Amniotic epithelial cell (primary cell): ENCODE measurements at regions not wholly inside any gene's neighbourhood (a gene's known extent, or its start where the extent isn't known, plus 50 kb on each side); places are given as distances from the start of the nearest gene placed in this dataset.

Experiments
- DNase-seq: peaks from one replicate; pipeline ENCODE4 v3.0.0-alpha.2; 2010; ENCODE audit warnings: low read depth

DNA sequence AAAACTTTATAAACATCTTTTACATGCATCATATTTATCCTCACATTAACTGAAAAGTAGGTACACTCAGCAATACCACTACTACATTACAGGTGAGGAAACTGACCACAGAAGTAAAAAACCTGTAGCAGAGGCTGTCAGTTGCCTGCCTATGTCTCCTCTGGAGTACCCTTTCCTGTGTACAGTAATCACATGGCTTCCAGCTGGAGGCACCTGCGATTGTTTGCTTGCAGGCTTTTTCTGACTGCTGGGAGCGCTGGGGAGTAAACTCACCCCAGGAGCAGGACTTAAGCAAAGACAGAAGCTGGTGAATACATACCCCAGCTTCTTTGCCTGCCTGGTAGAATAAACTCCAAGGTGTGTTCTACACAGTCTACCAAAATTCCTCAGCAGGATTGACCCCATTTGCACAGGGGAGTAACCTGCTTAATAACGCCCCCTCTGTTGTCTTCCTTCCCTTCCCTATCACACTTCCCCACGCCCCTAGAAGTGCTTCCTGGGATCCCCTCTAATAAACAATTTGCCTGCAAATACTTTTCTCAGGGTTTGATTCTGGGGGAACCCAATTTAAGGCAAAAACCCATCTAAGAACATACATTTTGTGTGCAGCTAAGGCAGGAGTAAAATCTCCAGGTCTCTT is 138.9 kb downstream of the PTH2R start:
- DNase-seq = no peak

DNA sequence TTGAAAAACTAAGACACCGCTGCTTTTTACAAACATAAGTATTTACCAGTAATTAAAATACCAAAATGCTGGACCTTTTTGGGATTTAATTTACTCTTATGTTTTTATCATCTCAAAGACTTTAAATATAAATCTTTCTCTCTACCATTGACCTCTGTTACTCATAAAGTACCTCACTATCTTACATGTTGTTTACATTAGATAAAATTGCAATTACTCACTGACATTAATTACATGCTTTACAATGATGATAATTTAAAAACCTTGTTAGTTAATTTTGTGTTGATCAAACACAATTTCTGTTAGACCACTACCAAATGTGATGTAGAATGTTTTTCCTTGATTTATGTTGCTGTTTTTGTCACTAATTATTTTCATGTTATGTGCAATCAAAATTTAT is 139.5 kb downstream of the PTH2R start:
- DNase-seq = no peak

GRCh38 chr2:208546860-208547650 is 140.5 kb downstream of the PTH2R start:
- DNase-seq = no peak

DNA sequence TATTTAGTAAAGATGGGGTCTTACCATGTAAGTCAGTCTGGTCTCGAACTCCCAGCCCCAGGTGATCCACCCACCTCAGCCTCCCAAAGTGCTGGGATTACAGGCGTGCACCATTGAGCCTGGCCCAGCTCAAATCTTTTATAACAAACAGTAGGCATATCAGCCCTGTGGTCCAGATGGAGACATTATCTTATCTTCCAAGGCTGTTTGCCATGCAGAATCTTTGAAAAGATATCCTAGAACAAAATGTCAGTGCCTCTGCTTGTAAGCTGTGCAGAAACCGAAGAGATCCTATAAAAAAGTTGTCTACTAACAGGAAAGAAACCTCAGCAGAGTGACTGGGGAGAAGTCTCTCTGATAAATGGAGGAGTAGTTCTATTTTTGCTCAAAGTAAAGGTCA is 142.1 kb downstream of the PTH2R start:
- no peak for DNase-seq

- DNase-seq = no peak
These were observed 143.1 kb downstream of the PTH2R start for GRCh38 chr2:208549546-208550158.

DNA sequence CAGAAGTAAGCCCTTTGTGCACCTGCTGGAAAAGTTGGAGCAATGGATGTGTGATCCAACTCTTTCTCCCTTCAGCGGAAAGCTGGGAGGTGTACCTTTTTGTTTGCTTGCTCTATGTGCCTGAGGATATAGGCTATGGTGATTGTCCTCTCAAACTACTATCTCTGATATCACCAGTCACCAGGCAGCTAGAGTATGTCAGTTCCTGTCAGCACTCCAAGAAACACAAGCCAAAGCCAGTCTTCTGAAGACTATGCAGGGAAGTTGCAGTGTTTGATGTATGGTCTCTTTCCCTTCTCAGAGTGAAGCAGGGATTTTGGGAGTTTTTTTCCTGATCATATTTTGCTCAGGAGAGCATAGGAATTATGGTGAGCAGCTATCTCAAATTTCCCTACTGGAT is 146.4 kb downstream of the PTH2R start:
- DNase-seq = no peak

DNA sequence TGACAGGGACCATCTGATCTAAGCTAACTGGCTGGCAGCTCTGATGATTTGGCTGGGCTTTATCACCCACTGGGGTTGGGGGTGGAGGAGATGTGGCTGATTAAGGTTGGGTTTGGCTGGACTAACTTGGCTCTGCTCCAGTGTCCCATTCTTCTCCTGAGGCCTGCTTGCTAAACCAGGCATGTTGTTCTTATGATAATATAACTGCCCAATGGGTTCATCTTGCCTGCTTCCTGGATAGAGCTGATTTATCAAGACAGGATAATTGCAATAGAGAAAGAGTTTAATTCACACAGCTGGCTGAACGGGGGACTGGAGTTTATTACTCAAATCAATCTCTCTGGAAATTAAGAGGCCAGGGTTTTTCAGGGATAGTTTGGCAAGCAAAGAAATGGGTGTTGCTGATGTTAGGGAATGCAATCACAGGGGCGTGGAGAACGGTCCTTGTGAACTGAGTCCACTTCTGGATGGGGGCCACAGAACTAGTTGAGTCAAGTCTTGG is 150.4 kb downstream of the PTH2R start:
- DNase-seq = no peak

DNA sequence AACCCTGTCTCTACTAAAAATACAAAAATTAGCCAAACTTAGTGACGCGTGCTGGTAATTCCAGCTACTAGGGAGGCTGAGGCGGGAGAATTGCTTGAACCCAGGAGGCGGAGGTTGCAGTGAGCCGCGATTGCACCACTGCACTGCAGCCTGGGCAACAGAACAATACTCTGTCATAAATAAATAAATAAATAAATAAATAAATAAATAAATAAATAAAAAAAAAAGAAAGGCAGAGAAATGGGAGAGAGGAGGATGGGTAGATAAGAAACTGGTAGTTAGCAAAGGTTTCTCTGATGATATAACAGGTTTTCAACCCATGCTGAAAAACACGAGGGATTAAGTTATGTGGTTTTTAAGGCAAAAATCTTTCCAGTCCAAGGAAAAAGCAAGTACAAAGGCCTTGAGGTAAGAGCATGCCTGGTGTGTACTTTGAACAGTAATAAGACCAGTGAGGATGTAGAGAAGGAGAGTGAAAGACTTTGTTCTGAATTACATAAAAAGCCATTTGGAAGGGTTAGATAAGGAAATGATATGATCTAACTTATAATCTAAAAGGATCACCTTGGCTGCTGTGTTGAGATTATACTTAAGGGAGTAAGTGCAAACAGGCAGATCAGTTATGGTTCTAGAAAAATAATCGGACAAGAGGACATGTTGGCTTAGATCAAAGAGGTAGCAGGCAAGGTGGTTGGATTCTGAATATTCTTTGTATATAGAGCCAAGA is 159.3 kb downstream of the PTH2R start:
- no peak for DNase-seq

DNA sequence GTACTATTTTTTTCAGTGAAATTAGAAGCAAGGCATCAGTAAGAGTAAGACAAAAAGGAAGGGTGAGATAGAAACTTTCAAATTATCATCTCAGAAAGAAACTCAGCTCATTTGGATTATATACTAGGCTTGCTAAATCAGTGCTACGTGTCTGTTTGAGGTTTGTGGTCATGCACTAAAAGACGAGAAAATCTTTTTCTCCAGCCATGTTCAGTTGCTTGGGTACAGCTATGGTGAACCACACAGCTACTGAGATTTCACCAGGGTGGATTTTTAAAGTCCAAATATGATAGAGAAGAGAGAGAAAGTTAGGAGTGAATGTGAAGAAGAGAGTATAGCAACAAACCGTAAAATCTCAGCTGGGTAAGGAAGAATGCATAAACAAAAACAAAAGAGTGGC is 161.6 kb downstream of the PTH2R start:
- DNase-seq = no peak

DNA sequence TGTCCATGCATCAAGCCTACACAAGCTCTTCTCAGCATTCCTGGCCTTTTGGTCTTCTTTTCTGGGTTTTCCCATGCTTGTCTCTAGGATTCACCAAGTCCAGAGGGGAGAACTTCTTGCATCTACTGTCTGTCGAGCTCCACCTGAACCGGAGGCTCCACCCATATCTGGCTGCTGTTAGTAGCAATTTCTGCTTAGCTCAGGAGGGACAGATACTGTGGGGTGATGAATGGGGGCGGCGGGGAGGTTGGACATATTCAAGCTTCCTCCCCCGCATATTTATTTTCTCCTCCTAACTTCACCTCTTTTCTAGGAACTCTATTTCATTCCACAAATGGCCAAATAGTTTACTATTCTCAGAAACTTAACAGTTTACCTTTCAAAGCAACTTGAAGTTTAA is 163.5 kb downstream of the PTH2R start:
- DNase-seq = no peak

- DNase-seq = no peak
These were observed 164.5 kb downstream of the PTH2R start for GRCh38 chr2:208570851-208571763.

GRCh38 chr2:208571764-208572131 is 165.2 kb downstream of the PTH2R start:
- no peak for DNase-seq

DNA sequence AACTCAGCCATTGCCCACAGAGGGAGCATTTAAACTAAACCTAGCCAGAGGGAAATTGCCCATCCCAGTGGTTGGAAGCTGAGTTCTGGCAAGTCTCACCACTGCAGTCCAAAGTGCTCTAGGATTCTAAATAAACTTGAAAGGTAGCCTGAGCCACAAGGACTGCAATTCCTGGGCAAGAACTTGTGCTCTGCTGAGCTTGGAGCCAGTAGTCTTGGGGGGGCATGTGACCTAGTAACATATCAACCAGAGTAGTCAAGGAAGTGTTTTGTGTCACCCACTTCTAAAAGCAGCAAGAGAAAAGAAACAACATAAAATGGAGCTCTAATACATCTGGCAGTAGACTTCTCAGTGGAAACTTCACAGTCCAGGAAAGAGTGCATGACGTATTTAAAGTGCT is 167.0 kb downstream of the PTH2R start:
- DNase-seq = no peak

DNA sequence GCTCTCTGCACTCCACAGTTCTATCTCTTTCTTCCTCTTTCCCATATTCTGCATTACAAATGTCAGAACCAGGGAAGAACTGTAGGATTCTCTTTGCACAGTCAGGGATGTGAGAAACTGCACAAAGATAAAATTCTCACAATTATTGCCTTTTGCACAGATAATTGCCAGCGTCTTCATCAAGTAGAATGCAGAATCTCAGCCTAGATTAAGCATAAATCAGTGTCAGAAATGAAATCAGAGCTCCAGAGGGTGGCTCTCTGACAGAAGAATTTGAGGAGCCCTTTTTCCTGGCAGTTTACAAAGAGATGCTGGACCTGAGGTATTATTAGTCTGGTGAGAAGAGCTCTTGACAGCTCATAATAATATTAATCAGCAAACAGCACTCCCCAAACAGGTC is 173.1 kb downstream of the PTH2R start:
- no peak for DNase-seq

DNA sequence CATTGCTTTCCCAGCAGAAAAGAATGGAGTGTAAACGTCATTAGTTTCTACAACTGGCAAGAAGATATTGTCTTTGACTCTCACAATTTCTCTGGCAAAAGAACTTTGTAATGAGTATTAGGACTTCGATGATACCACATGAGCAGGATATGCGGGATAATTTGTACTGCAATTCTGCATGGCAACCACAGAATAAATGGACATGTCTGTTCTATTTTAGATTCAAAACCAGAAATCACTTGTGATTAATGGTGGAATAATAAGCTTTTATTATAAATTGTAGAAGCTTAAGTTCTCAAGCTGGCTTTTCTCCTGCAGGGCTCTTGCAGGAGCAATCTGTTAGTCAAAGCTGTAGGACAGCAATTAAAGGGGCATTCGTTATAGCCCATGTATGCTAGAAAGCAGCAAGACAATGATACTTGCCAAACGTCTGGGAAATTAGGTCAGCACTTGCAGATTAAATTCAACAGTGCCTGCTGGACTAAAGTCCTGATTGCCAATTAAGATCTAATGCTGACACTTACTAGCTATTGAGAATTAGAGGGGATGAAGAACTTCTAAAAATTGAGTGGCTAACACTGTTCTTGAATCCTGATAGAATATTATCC is 177.9 kb downstream of the PTH2R start:
- DNase-seq = no peak

DNA sequence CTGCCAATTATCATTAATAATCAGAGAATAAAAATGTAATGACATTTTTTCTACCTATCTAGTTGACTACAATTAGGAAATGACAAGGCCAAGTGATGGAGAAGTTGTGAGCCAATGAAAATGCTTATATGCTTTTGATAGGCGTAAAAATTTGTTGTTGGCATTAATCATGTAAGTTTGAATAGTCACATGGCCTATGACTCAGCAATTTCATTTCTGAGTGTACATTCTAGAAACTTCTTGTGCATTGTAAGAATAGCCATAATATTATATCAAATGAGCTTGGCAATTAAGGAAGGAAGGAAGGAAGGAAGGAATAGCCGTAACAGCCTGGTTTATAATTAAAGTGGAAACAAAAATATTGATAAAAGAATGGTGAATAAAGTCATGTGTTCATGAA is 179.9 kb downstream of the PTH2R start:
- DNase-seq = no peak

GRCh38 chr2:208594642-208595385 is 188.2 kb downstream of the PTH2R start:
- no peak for DNase-seq

GRCh38 chr2:208595386-208596275 is 189.0 kb downstream of the PTH2R start:
- no peak for DNase-seq

DNA sequence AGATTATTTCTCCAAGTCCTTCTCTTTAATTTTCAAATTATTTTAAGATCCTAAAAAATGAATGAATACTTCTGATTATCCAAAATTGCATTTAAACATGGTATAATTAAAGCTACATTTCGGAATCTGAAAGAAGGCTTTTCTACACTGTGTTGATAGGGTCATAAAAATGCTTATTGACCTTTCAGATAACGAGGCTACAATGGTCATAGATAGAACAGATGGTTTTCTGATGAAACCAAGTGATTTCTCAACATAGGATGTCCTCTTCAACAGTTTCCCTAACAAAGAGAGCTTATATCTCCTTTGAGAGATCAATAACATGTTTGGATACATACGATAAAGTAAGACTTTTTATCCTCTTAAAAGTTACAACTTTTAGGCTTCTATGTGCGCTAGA is 201.1 kb downstream of the PTH2R start:
- DNase-seq = no peak
